Panc1 (cell line): ENCODE measurements at regions not wholly inside any gene's neighbourhood (a gene's known extent, or its start where the extent isn't known, plus 50 kb on each side); places are given as distances from the start of the nearest gene placed in this dataset.

ENCODE experiments used
- TCF7L2 ChIP-seq: IDR thresholded peaks from 2 replicates; pipeline ENCODE4 v1.6.1; 2011; ENCODE audit warnings: mild to moderate bottlenecking, low read depth, low read length, inconsistent platforms
- TF ChIP-seq, protein P1 (sequence below): fragments of 450-650 bp; IDR thresholded peaks from 2 replicates; pipeline ENCODE4 v1.5.1; 2017; ENCODE audit warnings: mild to moderate bottlenecking

DNA sequence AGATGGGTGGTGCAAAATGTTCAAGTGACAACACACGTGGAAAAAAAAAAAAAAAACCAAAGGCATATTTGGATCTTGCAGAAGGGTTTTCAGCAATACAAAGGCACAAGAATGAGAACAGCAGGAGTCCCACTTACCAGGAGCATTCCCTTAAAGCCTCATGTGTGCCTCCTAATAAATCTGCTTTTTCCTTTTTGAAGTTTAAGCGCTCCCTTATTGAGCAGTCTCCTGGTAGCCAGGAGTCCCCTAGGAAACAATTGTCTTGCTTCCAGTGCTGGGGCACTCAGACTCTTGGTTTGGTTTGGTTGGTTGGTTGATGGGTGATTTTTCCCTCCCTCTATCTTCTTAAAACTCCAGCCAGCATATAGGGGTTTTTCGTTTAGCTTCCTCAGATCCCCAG, 321.8 kb upstream of the NFE2L3 start:
- TF ChIP-seq, protein P1, sequence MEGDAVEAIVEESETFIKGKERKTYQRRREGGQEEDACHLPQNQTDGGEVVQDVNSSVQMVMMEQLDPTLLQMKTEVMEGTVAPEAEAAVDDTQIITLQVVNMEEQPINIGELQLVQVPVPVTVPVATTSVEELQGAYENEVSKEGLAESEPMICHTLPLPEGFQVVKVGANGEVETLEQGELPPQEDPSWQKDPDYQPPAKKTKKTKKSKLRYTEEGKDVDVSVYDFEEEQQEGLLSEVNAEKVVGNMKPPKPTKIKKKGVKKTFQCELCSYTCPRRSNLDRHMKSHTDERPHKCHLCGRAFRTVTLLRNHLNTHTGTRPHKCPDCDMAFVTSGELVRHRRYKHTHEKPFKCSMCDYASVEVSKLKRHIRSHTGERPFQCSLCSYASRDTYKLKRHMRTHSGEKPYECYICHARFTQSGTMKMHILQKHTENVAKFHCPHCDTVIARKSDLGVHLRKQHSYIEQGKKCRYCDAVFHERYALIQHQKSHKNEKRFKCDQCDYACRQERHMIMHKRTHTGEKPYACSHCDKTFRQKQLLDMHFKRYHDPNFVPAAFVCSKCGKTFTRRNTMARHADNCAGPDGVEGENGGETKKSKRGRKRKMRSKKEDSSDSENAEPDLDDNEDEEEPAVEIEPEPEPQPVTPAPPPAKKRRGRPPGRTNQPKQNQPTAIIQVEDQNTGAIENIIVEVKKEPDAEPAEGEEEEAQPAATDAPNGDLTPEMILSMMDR, result no peak
- TF ChIP-seq TCF7L2, result no peak
